ENCODE measurements at regions not wholly inside any gene's neighbourhood (a gene's known extent, or its start where the extent isn't known, plus 50 kb on each side); places are given as distances from the start of the nearest gene placed in this dataset.

DNA sequence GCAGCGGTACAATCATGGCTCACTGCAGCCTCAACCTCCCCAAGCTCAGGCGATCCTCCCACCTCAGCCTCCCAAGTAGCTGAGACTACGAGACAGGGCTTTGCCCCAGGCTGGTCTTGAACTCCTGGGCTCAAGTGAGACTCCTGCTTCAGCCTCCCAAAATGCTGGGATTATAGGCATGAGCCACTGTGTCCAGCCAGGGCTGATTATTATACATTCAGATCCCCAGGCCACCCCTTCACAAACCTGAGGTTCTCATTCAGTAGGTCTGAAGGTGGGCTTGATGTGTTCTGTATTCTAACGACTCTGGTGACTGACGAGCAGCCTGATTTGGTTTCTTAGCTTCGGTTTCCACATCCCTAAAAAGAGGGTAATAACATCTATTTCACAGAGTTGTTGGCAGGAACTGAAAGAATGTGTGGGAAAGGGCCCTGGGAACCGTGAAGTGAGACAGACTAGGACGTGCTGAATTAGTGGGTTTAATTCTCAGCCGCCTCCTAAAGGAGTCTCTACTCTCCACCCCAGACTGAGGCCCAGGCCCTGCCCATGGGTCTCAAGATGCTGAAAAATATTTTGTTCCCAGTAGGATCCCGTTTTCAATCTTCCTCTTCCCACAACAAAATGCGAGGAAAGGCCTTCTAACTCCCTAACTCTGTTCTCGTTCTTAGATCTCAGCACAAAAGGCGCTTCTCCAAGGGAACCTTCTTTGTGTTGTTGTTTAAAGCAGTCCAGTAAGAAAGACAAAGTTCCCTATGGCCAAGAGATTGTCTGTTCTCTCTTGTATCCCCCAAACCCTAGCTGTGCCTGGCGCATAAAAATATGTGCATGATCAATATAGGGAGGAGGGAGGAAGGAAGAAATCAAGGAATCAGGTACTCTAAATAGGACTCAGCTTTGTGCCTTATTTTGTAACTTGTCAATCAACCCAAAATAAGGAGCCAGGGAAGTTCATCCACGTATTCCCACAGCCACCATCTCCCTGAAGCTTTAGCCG is 210.0 kb upstream of the TOPAZ1 start:
- no peak for TF ChIP-seq ZBTB33 (IDR thresholded peaks at IDR 0.05; ENCODE audit: borderline replicate concordance, low read depth)
- TF ChIP-seq, protein P1, sequence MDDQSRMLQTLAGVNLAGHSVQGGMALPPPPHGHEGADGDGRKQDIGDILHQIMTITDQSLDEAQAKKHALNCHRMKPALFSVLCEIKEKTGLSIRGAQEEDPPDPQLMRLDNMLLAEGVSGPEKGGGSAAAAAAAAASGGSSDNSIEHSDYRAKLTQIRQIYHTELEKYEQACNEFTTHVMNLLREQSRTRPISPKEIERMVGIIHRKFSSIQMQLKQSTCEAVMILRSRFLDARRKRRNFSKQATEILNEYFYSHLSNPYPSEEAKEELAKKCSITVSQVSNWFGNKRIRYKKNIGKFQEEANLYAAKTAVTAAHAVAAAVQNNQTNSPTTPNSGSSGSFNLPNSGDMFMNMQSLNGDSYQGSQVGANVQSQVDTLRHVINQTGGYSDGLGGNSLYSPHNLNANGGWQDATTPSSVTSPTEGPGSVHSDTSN (IDR thresholded peaks at IDR 0.05): no peak
- no peak for TF ChIP-seq TCF12 (IDR thresholded peaks at IDR 0.05)
- no peak for TF ChIP-seq CHD2 (IDR thresholded peaks at IDR 0.05; ENCODE audit: low read length, partially characterized antibody)
- no peak for TF ChIP-seq RXRA (IDR thresholded peaks at IDR 0.05; ENCODE audit: borderline replicate concordance, low read depth)
- no peak for TF ChIP-seq MAX (IDR thresholded peaks at IDR 0.05; ENCODE audit: low read depth)
- TF ChIP-seq REST (IDR thresholded peaks at IDR 0.05; ENCODE audit: low read depth, low read length): no peak
- no peak for TF ChIP-seq CTCF (IDR thresholded peaks at IDR 0.05)
- no peak for TF ChIP-seq POLR2AphosphoS5 (IDR thresholded peaks at IDR 0.05; ENCODE audit: low read depth, low read length)
- TF ChIP-seq IRF3 (IDR thresholded peaks at IDR 0.05; ENCODE audit: low read depth, low read length): no peak
- TF ChIP-seq FOSL2 (IDR thresholded peaks at IDR 0.05; ENCODE audit: borderline replicate concordance, low read depth): no peak
- no peak for TF ChIP-seq NFIC (IDR thresholded peaks at IDR 0.05; ENCODE audit: borderline replicate concordance)
- TF ChIP-seq, protein P2, sequence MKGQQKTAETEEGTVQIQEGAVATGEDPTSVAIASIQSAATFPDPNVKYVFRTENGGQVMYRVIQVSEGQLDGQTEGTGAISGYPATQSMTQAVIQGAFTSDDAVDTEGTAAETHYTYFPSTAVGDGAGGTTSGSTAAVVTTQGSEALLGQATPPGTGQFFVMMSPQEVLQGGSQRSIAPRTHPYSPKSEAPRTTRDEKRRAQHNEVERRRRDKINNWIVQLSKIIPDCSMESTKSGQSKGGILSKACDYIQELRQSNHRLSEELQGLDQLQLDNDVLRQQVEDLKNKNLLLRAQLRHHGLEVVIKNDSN (IDR thresholded peaks at IDR 0.05; ENCODE audit: borderline replicate concordance, low read depth): no peak
- Histone ChIP-seq H3K4me2 (no peak overlapping the region), H3K27me3 (ENCODE audit: insufficient read depth) (no peaks in the 10 kb centered on the region), H3K36me3 (replicated peaks in 1 of 2; ENCODE audit: control insufficient read depth in 1 of 2, insufficient read depth in 2 of 2, low read length in 1 of 2) (peaks cover 0 to 7% of the 10 kb centered on the region in 2 experiments), H3K9me3 (no peaks in the 10 kb centered on the region), H2AFZ (ENCODE audit: low read depth) (no peak overlapping the region), H3K4me3 (ENCODE audit: low read depth in 2 of 2, low read length in 1 of 2) (no peak overlapping the region), H3K79me2 (ENCODE audit: insufficient read depth) (no peaks in the 10 kb centered on the region), H3K9ac (no peak overlapping the region), H4K20me1 (ENCODE audit: insufficient read depth) (no peaks in the 10 kb centered on the region), H3K27ac (ENCODE audit: low read depth in 2 of 2, low read length in 1 of 2) (no peak overlapping the region), H3K4me1 (ENCODE audit: control insufficient read depth in 1 of 2, insufficient read depth in 2 of 2, low read depth in 1 of 2, low read length in 1 of 2) (no peaks in the 10 kb centered on the region; a peak in 1 of 4 replicates), H3K9me2 (no peaks in the 10 kb centered on the region), H3F3A (replicated peaks; ENCODE audit: insufficient read depth) (no peaks in the 10 kb centered on the region)
- ChIA-PET CTCF (no interaction called here), POLR2A (no interaction called here)
- WGBS (ENCODE audit: low lambda C conversion rate): 94% methylated on average over 16 of the region's 16 CpGs
- DNase-seq: no peak
